OCI-LY7 (cell line): ENCODE measurements at regions not wholly inside any gene's neighbourhood (a gene's known extent, or its start where the extent isn't known, plus 50 kb on each side); places are given as distances from the start of the nearest gene placed in this dataset. TPM values are rescaled to one million over a fixed set of nuclear protein-coding genes. Genes with fewer than 3 reads are reported as not detected.

Source experiments
- BruUV-seq: library from RNA; stranded (reverse); fragments of 400-500 nt; replicated peaks from 2 replicates; lab custom pipeline; 2021; lab: Mats Ljungman, UMichigan
- CTCF ChIA-PET: fragments of 300-600 bp; sonication (Branson Sonifier 250); formaldehyde crosslinking; loops from one replicate; lab custom pipeline; 2022; ENCODE audit warnings: antibody characterized with exemption; ENCODE audit not compliant: unreplicated experiment; lab: Charles Lee
- POLR2A ChIA-PET: fragments of 300-600 bp; sonication (Branson Sonifier 250); formaldehyde crosslinking; loops from one replicate; lab custom pipeline; 2022; ENCODE audit warnings: antibody characterized with exemption; lab: Charles Lee
- DNase-seq: peaks from one replicate; pipeline ENCODE4 v3.0.0-alpha.2; 2015; ENCODE audit warnings: low spot score
- H2AFZ ChIP-seq: fragments of 200-600 bp; sonication (generic), shearing (Covaris generic); 2 replicates; pipeline ENCODE4 v1.6.1; 2014; ENCODE audit warnings: mild to moderate bottlenecking, antibody characterized with exemption, low read length, moderate library complexity
- H3K27ac ChIP-seq: fragments of 200-600 bp; sonication (generic); 2 replicates; pipeline ENCODE4 v1.5.1; 2014; ENCODE audit warnings: mixed run types, low read depth, mild to moderate bottlenecking, moderate library complexity, low read length, inconsistent platforms; ENCODE audit not compliant: poor library complexity, severe bottlenecking
- H3K36me3 ChIP-seq: fragments of 200-600 bp; sonication (generic); 2 replicates; pipeline ENCODE4 v1.6.1; 2014; ENCODE audit warnings: mild to moderate bottlenecking, antibody characterized with exemption, low read length, moderate library complexity, mixed read lengths; ENCODE audit not compliant: insufficient read depth
- H3K4me1 ChIP-seq: fragments of 200-600 bp; sonication (generic); 2 replicates; pipeline ENCODE4 v1.5.1; 2014; ENCODE audit warnings: mild to moderate bottlenecking, low read length; ENCODE audit not compliant: insufficient read depth, poor library complexity, severe bottlenecking
- H3K4me2 ChIP-seq: fragments of 200-600 bp; sonication (generic); 2 replicates; pipeline ENCODE4 v1.6.1; 2014; ENCODE audit warnings: mild to moderate bottlenecking, low read length
- H3K4me3 ChIP-seq: fragments of 200-600 bp; sonication (generic); 2 replicates; pipeline ENCODE4 v1.5.1; 2014; ENCODE audit warnings: mild to moderate bottlenecking, low read depth, low read length; ENCODE audit not compliant: poor library complexity, severe bottlenecking
- H3K79me2 ChIP-seq: fragments of 200-600 bp; sonication (generic); 2 replicates; pipeline ENCODE4 v1.6.1; 2016; ENCODE audit warnings: low read depth, mild to moderate bottlenecking, low read length, moderate library complexity, mixed read lengths; ENCODE audit not compliant: insufficient read depth
- H3K9me2 ChIP-seq: fragments of 200-600 bp; sonication (generic); 2 replicates; pipeline ENCODE4 v1.6.1; 2016; ENCODE audit warnings: mild to moderate bottlenecking, low read length, mixed read lengths; ENCODE audit not compliant: insufficient read depth
- H3K9me3 ChIP-seq: fragments of 200-600 bp; sonication (generic); 2 replicates; pipeline ENCODE4 v1.6.1; 2014; ENCODE audit warnings: mild to moderate bottlenecking, mixed run types, low read length, mixed read lengths
- H4K20me1 ChIP-seq: fragments of 200-600 bp; sonication (generic); 2 replicates; pipeline ENCODE4 v1.6.1; 2014; ENCODE audit warnings: mild to moderate bottlenecking, antibody characterized with exemption, low read length, moderate library complexity, mixed read lengths; ENCODE audit not compliant: insufficient read depth
- EZH2phosphoT487 ChIP-seq: fragments of 200-600 bp; sonication (generic); IDR thresholded peaks from 2 replicates; pipeline ENCODE4 v1.6.1; 2018; ENCODE audit warnings: low read depth, borderline replicate concordance, mild to moderate bottlenecking, mixed run types, antibody characterized with exemption, low read length, moderate library complexity, mixed read lengths
- intact Hi-C: fragments of 100-400 bp; cut with micrococcal nuclease; formaldehyde crosslinking; loops from one replicate; pipeline ENCODE4 v1.10.0; 2022; ENCODE audit not compliant: unreplicated experiment
- small RNA-seq: library from RNA; depleted of rRNA; stranded (forward); fragments of <200 nt; gene quantifications from one replicate; pipeline ENCODE3, GENCODE V24; 2014
- TF ChIP-seq, protein P1 (sequence below): fragments of 200-600 bp; sonication (generic); conservative IDR thresholded peaks from 2 replicates; pipeline ENCODE4 v1.5.1; 2014; ENCODE audit warnings: mild to moderate bottlenecking, antibody characterized with exemption, low read length, moderate library complexity, mixed read lengths

DNA sequence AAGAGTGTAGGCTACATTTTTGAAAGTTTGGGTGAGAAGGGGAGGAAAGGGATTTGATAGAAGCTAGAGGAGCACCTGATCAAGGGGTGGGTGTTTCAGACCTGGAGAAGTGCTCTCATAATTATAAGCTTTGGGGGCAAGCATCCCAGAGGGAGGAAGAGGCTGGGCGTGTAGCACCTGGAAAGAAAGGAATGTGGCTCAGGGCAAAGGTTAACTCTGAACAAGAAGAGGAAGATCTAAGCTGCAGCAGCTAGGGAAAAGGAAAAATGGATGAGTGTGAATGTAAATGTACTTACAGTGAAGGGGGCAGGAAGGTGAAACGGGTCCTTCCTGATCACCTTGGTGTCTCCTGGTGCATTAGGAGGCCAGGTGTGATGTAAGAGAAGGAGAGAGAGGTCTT is 49.8 kb upstream of the ANKRD55 start:
- Histone ChIP-seq H4K20me1 (no peaks in the 10 kb centered on the region), H3K9me2 (no peaks in the 10 kb centered on the region), H3K9me3 (no peaks in the 10 kb centered on the region), H3K4me1 (no peaks in the 10 kb centered on the region), H3K36me3 (no peaks in the 10 kb centered on the region), H3K27ac (no peak overlapping the region), H3K79me2 (no peaks in the 10 kb centered on the region), H2AFZ (no peak overlapping the region), H3K4me2 (no peak overlapping the region), H3K4me3 (no peak overlapping the region)
- ChIA-PET CTCF (no interaction called here), POLR2A (interaction anchor here (0.6 kb wide), 1 partner anchor 21 kb away, joined by 4 read pairs; no protein-coding TSS in a partner anchor)
- intact Hi-C loops: no loop called here
- no TSS peak for BruUV-seq
- TF ChIP-seq, protein P1, sequence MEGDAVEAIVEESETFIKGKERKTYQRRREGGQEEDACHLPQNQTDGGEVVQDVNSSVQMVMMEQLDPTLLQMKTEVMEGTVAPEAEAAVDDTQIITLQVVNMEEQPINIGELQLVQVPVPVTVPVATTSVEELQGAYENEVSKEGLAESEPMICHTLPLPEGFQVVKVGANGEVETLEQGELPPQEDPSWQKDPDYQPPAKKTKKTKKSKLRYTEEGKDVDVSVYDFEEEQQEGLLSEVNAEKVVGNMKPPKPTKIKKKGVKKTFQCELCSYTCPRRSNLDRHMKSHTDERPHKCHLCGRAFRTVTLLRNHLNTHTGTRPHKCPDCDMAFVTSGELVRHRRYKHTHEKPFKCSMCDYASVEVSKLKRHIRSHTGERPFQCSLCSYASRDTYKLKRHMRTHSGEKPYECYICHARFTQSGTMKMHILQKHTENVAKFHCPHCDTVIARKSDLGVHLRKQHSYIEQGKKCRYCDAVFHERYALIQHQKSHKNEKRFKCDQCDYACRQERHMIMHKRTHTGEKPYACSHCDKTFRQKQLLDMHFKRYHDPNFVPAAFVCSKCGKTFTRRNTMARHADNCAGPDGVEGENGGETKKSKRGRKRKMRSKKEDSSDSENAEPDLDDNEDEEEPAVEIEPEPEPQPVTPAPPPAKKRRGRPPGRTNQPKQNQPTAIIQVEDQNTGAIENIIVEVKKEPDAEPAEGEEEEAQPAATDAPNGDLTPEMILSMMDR: no peak
- no peak for TF ChIP-seq EZH2phosphoT487
- DNase-seq: no peak

Small RNA genes in the stretch of these regions (small RNA-seq; reads per million reads assigned to genes)
- not detected for gene HMGN1P17
- 0.68 reads per million, percentile 25 among the genes with 10 or more reads in this experiment for gene RNU6ATAC2P
